AG04450 (cell line): ENCODE measurements at regions not wholly inside any gene's neighbourhood (a gene's known extent, or its start where the extent isn't known, plus 50 kb on each side); places are given as distances from the start of the nearest gene placed in this dataset.

ENCODE experiments used
- CTCF ChIA-PET: fragments of 300-600, 350-600 bp; formaldehyde crosslinking; extraction: SDS; loops from one replicate; lab custom pipeline; 2022; ENCODE audit warnings: antibody characterized with exemption, inconsistent platforms; lab: Charles Lee
- POLR2A ChIA-PET: fragments of 350-600 bp; formaldehyde crosslinking; extraction: SDS; loops from one replicate; lab custom pipeline; 2021; ENCODE audit warnings: antibody characterized with exemption, inconsistent platforms; lab: Yijun Ruan, JAX
- DNase-seq: peaks from one replicate; pipeline ENCODE4 v3.0.0-alpha.2; 2011; ENCODE audit warnings: low read depth, low spot score
- H3K27ac ChIP-seq: one replicate; pipeline ENCODE4 v1.5.1; 2012; ENCODE audit warnings: low read depth, low read length, control low read depth
- H3K27me3 ChIP-seq: one replicate; pipeline ENCODE4 v1.6.0; 2012; ENCODE audit warnings: low read length; ENCODE audit not compliant: control insufficient read depth, insufficient read depth
- H3K4me3 ChIP-seq: 2 replicates; pipeline ENCODE4 v1.5.1; 2011; ENCODE audit warnings: mild to moderate bottlenecking, low read depth, low read length, control low read depth
- H3K9me3 ChIP-seq: 2 replicates; pipeline ENCODE4 v1.5.1; 2012; ENCODE audit warnings: low read length; ENCODE audit not compliant: control insufficient read depth, insufficient read depth
- CTCF ChIP-seq: IDR thresholded peaks from 2 replicates; pipeline ENCODE4 v1.5.1; 2011; ENCODE audit warnings: low read depth, low read length, control low read depth, inconsistent platforms

GRCh38 chr16:9318764-9319163 is 227.3 kb downstream of the HAPSTR1 start:
- CTCF ChIA-PET: no interaction called here
- POLR2A ChIA-PET: no interaction called here

DNA sequence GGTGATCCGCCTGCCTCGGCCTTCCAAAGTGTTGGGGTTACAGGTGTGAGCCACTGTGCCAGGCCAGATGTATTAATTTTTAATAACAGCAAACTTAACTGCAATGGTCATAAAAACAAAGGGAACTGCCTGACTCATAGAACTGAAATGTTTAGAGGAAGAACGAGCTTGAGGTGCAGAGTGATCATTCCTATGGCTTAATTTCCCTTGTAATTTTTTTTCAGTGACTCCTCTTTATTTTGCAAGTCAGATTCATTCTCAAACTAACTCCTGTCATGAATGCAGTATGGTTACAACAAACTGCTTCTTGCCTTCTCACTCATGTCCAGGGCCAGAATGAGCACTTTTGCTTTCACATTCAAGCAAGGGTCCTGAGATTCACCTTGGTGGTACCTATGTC is 231.3 kb downstream of the HAPSTR1 start:
- CTCF ChIA-PET: no interaction called here
- Histone ChIP-seq H3K9me3 (no peaks in the 10 kb centered on the region), H3K27me3 (no peaks in the 10 kb centered on the region), H3K27ac (no peak overlapping the region), H3K4me3 (no peak overlapping the region)
- no peak for DNase-seq
- POLR2A ChIA-PET: no interaction called here
- TF ChIP-seq CTCF: no peak

More at GRCh38 chr16:9318764-9319163, 227.3 kb downstream of the HAPSTR1 start:
- H3K27ac ChIP-seq: no peak overlapping the region
- H3K9me3 ChIP-seq: peaks cover 5% of the 10 kb centered on the region; the same call in 1 of the 2 replicates
- H3K27me3 ChIP-seq: no peaks in the 10 kb centered on the region
- no peak for TF ChIP-seq CTCF
- no peak overlapping the region for H3K4me3 ChIP-seq
- no peak for DNase-seq

DNA sequence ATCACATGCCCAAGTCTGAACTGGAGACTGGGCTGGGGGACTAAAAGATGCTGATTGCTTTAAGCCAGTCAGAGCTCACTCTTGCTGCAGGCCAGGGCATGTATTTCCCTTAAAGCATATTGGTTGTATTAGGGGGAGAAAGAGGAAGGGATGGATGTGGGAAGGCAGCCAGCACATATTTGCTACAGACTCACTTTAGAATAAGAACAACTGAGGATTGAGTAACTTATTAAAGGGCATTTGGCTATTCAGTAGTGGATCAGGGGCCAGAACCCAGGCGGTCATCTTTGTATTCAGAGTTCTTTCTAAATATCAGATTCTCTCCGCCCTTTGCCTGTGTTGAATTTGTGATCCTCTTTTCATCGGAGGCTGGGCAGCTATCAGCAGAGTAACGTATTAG is 231.7 kb downstream of the HAPSTR1 start:
- TF ChIP-seq CTCF: no peak
- ChIA-PET CTCF (no interaction called here), POLR2A (no interaction called here)
- H3K27ac ChIP-seq: no peak overlapping the region
- no peak for DNase-seq
- no peaks in the 10 kb centered on the region for H3K27me3 ChIP-seq
- H3K4me3 ChIP-seq: no peak overlapping the region
- H3K9me3 ChIP-seq: no peaks in the 10 kb centered on the region

DNA sequence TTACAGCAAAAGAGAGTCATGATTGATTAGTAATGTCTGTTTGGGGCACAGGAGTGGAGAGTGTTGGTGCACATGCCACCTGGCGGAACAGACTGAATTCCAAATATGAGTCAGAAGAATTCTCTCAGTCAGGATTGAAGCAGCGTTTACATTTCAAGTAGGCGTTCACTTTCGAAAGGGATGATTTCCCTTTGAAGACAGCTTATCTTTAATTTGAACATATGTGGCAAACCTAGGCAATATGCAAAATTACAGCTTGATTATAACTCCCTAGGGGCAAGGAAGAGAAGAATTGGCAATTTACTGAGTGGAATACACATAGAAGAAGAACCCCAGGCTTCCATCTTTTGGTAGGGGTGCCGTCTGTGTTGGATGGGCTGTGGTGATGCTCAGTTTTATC is 235.8 kb downstream of the HAPSTR1 start:
- CTCF ChIA-PET: no interaction called here

DNA sequence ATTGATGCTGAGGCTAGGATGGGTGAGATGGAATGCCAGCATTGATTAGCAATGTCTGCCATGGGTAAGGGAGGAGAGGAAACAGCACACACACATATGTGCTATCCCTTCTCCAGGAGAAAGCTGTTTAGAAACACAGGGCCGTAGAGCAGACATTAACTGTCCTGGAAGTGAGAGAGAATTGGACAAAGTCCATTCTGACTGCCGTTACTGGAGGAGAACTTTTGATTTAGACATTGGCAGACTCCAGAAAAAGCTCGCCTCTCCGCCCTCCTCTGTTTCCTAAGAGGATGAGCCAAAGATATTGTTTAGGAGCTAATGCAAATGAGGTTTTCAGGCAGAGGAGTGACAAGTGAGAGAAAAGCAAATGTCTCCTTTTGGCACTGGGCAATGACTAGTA is 237.0 kb downstream of the HAPSTR1 start:
- no peaks in the 10 kb centered on the region for H3K27me3 ChIP-seq
- H3K4me3 ChIP-seq: no peak overlapping the region
- no peak for TF ChIP-seq CTCF
- POLR2A ChIA-PET: no interaction called here
- H3K9me3 ChIP-seq: peaks cover 4% of the 10 kb centered on the region; the same call in 1 of the 2 replicates
- H3K27ac ChIP-seq: no peak overlapping the region
- no peak for DNase-seq
- CTCF ChIA-PET: no interaction called here

More for the DNA sequence above, 235.8 kb downstream of the HAPSTR1 start:
- no peak overlapping the region for H3K27ac ChIP-seq
- no peaks in the 10 kb centered on the region for H3K27me3 ChIP-seq
- H3K4me3 ChIP-seq: no peak overlapping the region
- DNase-seq: no peak
- no peak for TF ChIP-seq CTCF
- POLR2A ChIA-PET: no interaction called here
- H3K9me3 ChIP-seq: peaks cover 4% of the 10 kb centered on the region; the same call in 1 of the 2 replicates
